ENCODE measurements at regions not wholly inside any gene's neighbourhood (a gene's known extent, or its start where the extent isn't known, plus 50 kb on each side); places are given as distances from the start of the nearest gene placed in this dataset.

- TF ChIP-seq POLR2AphosphoS5 (IDR thresholded peaks at IDR 0.05; ENCODE audit: borderline replicate concordance, low read depth, low read length) (no peak), EZH2 (IDR thresholded peaks at IDR 0.05) (no peak)
These were observed 597.1 kb downstream of the RPL10L start for GRCh38 chr14:46054526-46054925.
